ENCODE measurements at regions not wholly inside any gene's neighbourhood (a gene's known extent, or its start where the extent isn't known, plus 50 kb on each side); places are given as distances from the start of the nearest gene placed in this dataset.

GRCh38 chr12:126182619-126183236, 1117.5 kb downstream of the AACS start:
- peak; percentile 0 for DNase-seq
- in situ Hi-C loops (cut with MboI), result no loop called here
- H3K9me2 ChIP-seq (ENCODE audit: insufficient read depth), result no peaks in the 10 kb centered on the region
- no peaks in the 10 kb centered on the region for H3K36me3 ChIP-seq (ENCODE audit: low read depth)
- no peak overlapping the region for H3K9ac ChIP-seq
- 3 to 5% methylated on average over 5 of the region's 5 CpGs for WGBS, 2 experiments (ENCODE audit: low coverage in 1 of 2, low lambda C conversion rate in 2 of 2, missing lambda C conversion rate in 2 of 2)
- no peak overlapping the region for H3K27ac ChIP-seq
- no peaks in the 10 kb centered on the region for H3K9me3 ChIP-seq (ENCODE audit: low read depth)
- H3K4me1 ChIP-seq (ENCODE audit: insufficient read depth), result no peaks in the 10 kb centered on the region
- H4K20me1 ChIP-seq (ENCODE audit: insufficient read depth), result no peaks in the 10 kb centered on the region
- H3K4me3 ChIP-seq, result no peak overlapping the region
- no peak for TF ChIP-seq EZH2 (IDR thresholded peaks at IDR 0.05; ENCODE audit: insufficient read depth, poor library complexity, severe bottlenecking)
- no peak for TF ChIP-seq EZH2phosphoT487 (IDR thresholded peaks at IDR 0.05; ENCODE audit: insufficient read depth, low read depth)
- H2AFZ ChIP-seq, result no peak overlapping the region
- no peaks in the 10 kb centered on the region for H3F3A ChIP-seq (ENCODE audit: insufficient read depth)
- no peaks in the 10 kb centered on the region for H3K27me3 ChIP-seq (replicated peaks; ENCODE audit: insufficient read depth)
- H3K4me2 ChIP-seq (ENCODE audit: unreplicated experiment), result no peak overlapping the region
- H3K79me2 ChIP-seq (ENCODE audit: insufficient read depth), result no peaks in the 10 kb centered on the region

GRCh38 chr12:126185025-126185424, 1119.8 kb downstream of the AACS start:
- TF ChIP-seq EZH2phosphoT487 (IDR thresholded peaks at IDR 0.05; ENCODE audit: insufficient read depth, low read depth) (no peak), EZH2 (IDR thresholded peaks at IDR 0.05; ENCODE audit: insufficient read depth, poor library complexity, severe bottlenecking) (no peak)
- no peaks in the 10 kb centered on the region for H3K4me1 ChIP-seq (ENCODE audit: insufficient read depth)
- 56 to 65% methylated on average over 1 of the region's 1 CpG for WGBS, 2 experiments (ENCODE audit: low coverage in 1 of 2, low lambda C conversion rate in 2 of 2, missing lambda C conversion rate in 2 of 2)
- no peak overlapping the region for H3K4me3 ChIP-seq
- H3F3A ChIP-seq (ENCODE audit: insufficient read depth), result no peaks in the 10 kb centered on the region
- no peak overlapping the region for H3K9ac ChIP-seq
- no peak overlapping the region for H2AFZ ChIP-seq
- H3K9me2 ChIP-seq (ENCODE audit: insufficient read depth), result no peaks in the 10 kb centered on the region
- H3K4me2 ChIP-seq (ENCODE audit: unreplicated experiment), result no peak overlapping the region
- H3K36me3 ChIP-seq (ENCODE audit: low read depth), result no peaks in the 10 kb centered on the region
- no peak overlapping the region for H3K27ac ChIP-seq
- DNase-seq, result no peak
- in situ Hi-C loops (cut with MboI), result no loop called here
- H3K9me3 ChIP-seq (ENCODE audit: low read depth), result no peaks in the 10 kb centered on the region
- no peaks in the 10 kb centered on the region for H3K27me3 ChIP-seq (replicated peaks; ENCODE audit: insufficient read depth)
- H3K79me2 ChIP-seq (ENCODE audit: insufficient read depth), result no peaks in the 10 kb centered on the region
- no peaks in the 10 kb centered on the region for H4K20me1 ChIP-seq (ENCODE audit: insufficient read depth)

DNA sequence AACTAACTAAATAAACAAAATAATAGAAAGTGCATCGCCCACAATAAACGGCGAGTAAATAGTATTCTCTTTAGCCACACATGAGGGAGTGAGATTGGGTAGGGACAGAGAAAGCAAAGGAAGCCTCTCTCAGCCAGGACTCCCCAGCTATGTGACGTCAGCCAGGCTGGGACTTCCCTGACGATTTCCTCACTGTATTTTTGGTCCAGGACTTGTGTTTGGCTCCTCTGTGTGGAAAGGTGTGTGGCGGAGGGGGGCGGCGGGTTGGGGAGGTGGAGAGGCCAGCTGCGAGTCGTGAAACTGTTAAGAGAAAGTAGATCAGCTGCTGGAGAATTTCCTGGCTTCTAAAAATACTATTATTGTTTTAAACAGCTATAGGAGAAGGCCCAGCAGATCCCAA, 1124.6 kb downstream of the AACS start:
- H4K20me1 ChIP-seq (ENCODE audit: insufficient read depth), result no peaks in the 10 kb centered on the region
- WGBS, 2 experiments (ENCODE audit: low coverage in 1 of 2, low lambda C conversion rate in 2 of 2, missing lambda C conversion rate in 2 of 2), result 28 to 42% methylated on average over 10 of the region's 10 CpGs
- H2AFZ ChIP-seq, result no peak overlapping the region
- H3K9ac ChIP-seq, result no peak overlapping the region
- TF ChIP-seq EZH2phosphoT487 (IDR thresholded peaks at IDR 0.05; ENCODE audit: insufficient read depth, low read depth) (no peak), EZH2 (IDR thresholded peaks at IDR 0.05; ENCODE audit: insufficient read depth, poor library complexity, severe bottlenecking) (no peak)
- no peak for DNase-seq
- H3K9me2 ChIP-seq (ENCODE audit: insufficient read depth), result no peaks in the 10 kb centered on the region
- no peaks in the 10 kb centered on the region for H3K4me1 ChIP-seq (ENCODE audit: insufficient read depth)
- in situ Hi-C loops (cut with MboI), result no loop called here
- no peak overlapping the region for H3K4me2 ChIP-seq (ENCODE audit: unreplicated experiment)
- H3K36me3 ChIP-seq (ENCODE audit: low read depth), result no peaks in the 10 kb centered on the region
- no peaks in the 10 kb centered on the region for H3K27me3 ChIP-seq (replicated peaks; ENCODE audit: insufficient read depth)
- H3K4me3 ChIP-seq, result no peak overlapping the region
- no peak overlapping the region for H3K27ac ChIP-seq
- no peaks in the 10 kb centered on the region for H3K9me3 ChIP-seq (ENCODE audit: low read depth)
- H3K79me2 ChIP-seq (ENCODE audit: insufficient read depth), result no peaks in the 10 kb centered on the region
- no peaks in the 10 kb centered on the region for H3F3A ChIP-seq (ENCODE audit: insufficient read depth)

- H2AFZ ChIP-seq, result no peak overlapping the region
- no peak for DNase-seq
Measured at GRCh38 chr12:126191031-126191891, 1126.0 kb downstream of the AACS start.

More at GRCh38 chr12:126191031-126191891, 1126.0 kb downstream of the AACS start:
- Histone ChIP-seq H3F3A (ENCODE audit: insufficient read depth) (no peaks in the 10 kb centered on the region), H3K4me3 (no peak overlapping the region), H3K27me3 (replicated peaks; ENCODE audit: insufficient read depth) (no peaks in the 10 kb centered on the region), H4K20me1 (ENCODE audit: insufficient read depth) (no peaks in the 10 kb centered on the region), H3K79me2 (ENCODE audit: insufficient read depth) (no peaks in the 10 kb centered on the region), H3K9ac (no peak overlapping the region), H3K36me3 (ENCODE audit: low read depth) (no peaks in the 10 kb centered on the region), H3K9me2 (ENCODE audit: insufficient read depth) (no peaks in the 10 kb centered on the region), H3K27ac (no peak overlapping the region), H3K4me1 (ENCODE audit: insufficient read depth) (no peaks in the 10 kb centered on the region), H3K4me2 (ENCODE audit: unreplicated experiment) (no peak overlapping the region), H3K9me3 (ENCODE audit: low read depth) (no peaks in the 10 kb centered on the region)
- WGBS, 2 experiments (ENCODE audit: low coverage in 1 of 2, low lambda C conversion rate in 2 of 2, missing lambda C conversion rate in 2 of 2), result 11 to 12% methylated on average over 61 to 62 of the region's 62 CpGs
- no peak for TF ChIP-seq EZH2 (IDR thresholded peaks at IDR 0.05; ENCODE audit: insufficient read depth, poor library complexity, severe bottlenecking)
- no peak for TF ChIP-seq EZH2phosphoT487 (IDR thresholded peaks at IDR 0.05; ENCODE audit: insufficient read depth, low read depth)
- in situ Hi-C loops (cut with MboI), result no loop called here

Measured in GM23248 (cell line).